ENCODE measurements at regions not wholly inside any gene's neighbourhood (a gene's known extent, or its start where the extent isn't known, plus 50 kb on each side); places are given as distances from the start of the nearest gene placed in this dataset.
A peak's percentile ranks its signal among the peaks of the same experiment; 100 is the strongest.
"Not testable (repeated sequence)": the region's sequence is repeated elsewhere in the genome, so short reads cannot be mapped to it uniquely, and the experiment has no call there.

DNA sequence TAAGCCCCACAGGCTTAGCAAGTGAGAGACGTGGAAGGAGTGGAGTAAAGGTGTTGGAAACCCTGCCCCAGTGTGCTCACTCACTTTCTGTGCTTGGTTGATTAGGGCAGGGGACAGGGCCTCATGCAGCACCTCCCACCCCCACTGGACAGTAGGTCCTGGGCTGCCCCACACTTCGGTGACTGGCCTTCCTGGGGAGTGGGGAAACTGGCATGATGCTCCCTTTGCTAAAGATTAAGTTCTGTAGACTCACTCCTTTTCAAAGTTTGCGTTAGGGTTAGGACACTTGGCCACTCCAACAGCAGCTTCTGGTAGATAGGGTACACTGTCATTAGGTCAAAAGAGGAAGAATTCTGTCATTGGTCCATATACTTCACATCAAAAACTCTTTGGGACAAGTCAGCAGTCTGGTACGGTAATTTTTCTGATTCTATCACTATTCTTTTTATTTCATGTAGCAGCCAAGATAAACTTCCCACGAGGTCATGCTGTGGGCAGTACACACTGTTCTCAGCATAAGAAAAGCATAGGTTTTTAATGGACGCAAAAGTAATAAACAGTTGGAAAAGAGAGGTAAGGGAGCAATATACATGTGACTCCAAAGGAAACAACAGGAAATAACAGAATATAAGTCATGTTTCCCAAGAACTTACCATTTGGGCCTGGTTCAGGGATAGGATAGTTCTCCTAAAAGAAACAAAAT is 106.6 kb upstream of the TERB2 start:
- DNase-seq (ENCODE audit: low read depth in 3 of 3), result not testable (repeated sequence)

DNA sequence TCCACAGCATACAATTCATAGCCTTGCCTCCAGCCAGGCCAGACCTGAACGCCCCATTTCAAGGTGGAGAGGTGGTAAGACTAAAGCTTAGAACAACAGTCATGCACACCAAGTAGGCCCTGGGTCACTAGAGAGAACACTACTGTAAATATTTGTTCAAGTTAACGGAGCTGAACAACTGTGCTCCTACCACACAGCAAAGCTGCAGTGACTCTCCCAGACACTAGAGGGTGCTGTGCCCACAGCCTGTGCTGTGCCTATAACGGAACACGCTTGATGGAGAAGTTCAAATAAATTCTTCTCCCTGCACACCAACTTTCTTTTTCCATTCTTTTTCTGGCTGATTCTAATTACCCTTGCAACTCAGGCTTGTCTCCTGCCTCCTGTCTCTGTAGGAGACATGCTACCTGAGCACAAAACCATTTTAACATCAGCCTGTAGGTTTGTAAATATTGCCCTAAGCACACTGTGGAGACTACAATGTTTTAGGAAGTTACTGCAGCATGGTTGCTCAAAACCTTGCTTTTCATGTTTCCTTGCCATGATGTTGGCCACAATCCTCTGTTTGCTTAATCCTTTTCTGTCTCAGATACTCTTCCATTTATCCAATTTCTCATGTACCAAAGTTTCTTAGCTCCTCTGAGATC is 103.1 kb upstream of the TERB2 start:
- peak; percentile 21 to 37 (median 33) for DNase-seq (ENCODE audit: low read depth in 3 of 3)

DNA sequence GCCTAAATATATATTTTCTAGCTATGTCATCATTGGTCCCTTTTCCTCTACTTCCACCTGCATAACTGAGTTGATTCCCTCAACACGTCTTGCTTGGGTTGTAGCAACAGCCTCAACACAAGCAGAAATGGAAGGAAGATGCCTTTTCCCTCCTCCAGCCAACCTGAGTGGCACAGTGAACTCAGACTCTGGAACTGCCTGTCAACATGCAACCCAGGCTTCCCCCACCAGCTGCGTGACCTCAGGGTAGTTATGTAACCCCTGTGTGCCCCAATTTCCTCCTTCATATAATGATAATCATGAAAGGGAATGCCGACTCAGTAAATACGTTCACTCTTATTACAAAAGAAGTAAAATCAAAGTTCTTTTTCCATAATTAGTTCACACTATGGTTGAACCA is 101.8 kb upstream of the TERB2 start:
- not testable (repeated sequence) for DNase-seq (ENCODE audit: low read depth in 3 of 3)

DNA sequence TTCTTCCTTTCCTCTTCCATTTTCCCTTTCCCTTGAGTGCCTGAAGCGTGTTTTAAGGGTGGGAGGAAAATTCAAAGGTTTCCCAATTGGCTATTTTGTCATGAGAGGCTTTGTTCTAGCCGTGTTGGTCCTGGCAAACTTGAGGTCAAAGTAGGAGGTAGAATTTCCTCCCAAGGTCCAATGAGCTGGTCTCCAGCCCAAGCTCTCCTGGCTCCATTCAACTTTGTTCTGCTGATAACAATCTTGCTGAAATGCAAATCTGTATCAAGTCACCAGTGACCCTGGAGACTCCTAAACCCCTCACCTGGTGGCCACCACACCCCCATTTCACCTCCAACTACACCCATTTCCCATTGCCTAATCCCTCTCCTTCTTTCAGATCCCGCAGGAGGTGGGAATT is 100.2 kb upstream of the TERB2 start:
- not testable (repeated sequence) for DNase-seq (ENCODE audit: low read depth in 3 of 3)

DNA sequence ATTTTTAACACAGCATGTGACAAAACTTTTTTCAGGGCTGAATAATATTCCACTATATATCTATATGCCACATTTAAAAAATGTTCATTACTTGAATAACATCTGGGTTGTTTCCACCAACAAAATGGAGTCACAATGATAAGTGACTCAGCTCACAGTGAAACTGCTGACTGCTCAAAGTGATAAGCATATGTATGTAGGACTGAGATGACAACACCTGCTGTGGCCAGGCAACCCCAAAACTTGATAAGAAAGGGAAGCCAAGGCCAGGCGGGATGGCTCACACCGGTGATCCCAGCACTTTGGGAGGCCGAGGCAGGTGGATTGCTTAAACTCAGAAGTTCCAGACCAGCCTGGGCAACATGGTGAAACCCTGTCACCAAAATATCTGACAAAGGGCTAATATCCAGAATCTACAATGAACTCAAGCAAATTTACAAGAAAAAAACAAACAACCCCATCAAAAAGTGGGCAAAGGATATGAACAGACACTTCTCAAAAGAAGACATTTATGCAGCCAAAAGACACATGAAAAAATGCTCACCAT is 99.2 kb upstream of the TERB2 start:
- not testable (repeated sequence) for DNase-seq (ENCODE audit: low read depth in 3 of 3)

DNA sequence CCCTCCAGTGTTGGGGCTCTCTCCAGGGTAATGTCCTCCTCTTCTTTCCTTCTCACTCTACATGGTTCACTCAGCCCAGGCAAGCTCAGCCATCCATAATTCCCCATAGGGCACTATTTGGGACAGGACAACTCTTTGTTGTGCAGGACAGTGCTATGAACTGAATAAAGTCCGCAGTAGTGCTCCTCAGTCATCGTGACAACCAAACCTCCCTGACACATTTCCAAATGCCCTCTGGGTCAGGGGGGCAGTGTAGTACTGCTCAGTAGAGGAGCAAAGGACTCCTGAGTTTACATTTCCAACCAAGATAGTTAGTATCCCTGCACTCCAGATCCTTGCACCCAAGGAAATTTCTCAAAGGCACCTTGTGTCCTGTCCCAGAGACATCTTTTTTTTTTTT is 97.4 kb upstream of the TERB2 start:
- DNase-seq (ENCODE audit: low read depth in 3 of 3), result not testable (repeated sequence)

DNA sequence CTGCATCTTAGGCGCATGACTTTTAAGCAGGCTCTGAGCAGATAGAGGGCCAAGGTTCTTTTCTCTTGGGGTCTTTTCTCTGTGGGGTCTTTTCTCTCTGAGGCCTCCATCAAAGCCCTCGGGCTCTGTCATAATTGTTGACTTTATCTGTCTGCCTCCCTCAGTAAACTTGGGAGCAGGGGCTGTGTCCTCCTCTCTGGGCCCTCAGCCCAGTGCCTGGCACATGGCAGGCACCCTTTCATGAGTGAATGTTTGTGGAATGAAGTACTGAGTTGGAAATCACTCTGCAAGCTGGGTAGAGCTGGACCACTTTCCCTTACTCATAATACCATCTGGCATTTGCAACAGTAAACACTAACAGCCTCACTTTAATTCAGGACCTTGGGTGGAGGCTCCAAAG is 96.3 kb upstream of the TERB2 start:
- not testable (repeated sequence) for DNase-seq (ENCODE audit: low read depth in 3 of 3)

DNA sequence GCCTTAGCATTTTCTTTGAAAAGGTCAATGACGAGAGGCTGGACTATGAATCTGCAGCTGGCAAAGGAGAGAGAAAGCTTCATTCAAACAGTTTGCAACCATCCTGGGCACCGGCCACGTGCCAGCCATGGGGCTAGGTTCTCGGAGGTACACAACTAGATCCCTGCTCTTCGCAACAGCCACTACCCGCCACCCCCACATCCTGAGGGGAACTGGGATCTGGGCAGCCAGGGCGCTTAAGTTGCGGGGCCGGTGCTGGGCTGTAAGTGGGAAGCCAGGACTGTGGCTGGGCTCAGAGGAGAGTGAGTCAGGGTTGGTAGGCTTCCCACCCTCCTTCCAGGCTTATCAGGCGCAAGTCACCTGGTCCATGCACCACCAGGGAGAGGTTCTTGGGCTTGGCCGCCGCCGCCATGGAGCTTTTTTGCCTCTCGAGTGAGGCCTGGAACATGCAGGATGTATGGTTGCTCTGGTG is 95.0 kb upstream of the TERB2 start:
- DNase-seq (ENCODE audit: low read depth in 3 of 3), result no peak

DNA sequence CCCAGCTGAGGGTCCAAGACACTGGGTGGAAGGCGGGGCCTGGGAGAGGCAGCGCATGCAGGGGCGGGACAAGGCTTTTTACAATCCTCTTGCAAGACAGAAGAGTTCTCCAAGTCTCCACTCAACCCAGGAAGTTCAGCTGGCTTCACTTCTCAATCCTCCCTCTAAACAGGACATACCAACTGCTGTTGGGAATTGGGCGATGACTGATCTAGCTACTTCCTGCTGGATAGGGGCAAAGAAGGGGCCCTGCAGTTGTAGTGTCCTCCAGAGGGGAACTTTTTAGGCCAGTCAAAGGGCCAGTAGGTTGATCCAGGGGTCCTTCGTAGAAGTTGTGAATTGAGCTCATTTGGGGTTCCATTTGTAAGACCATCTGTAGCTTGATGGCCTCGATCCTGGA is 94.6 kb upstream of the TERB2 start:
- no peak for DNase-seq (ENCODE audit: low read depth in 3 of 3)

DNA sequence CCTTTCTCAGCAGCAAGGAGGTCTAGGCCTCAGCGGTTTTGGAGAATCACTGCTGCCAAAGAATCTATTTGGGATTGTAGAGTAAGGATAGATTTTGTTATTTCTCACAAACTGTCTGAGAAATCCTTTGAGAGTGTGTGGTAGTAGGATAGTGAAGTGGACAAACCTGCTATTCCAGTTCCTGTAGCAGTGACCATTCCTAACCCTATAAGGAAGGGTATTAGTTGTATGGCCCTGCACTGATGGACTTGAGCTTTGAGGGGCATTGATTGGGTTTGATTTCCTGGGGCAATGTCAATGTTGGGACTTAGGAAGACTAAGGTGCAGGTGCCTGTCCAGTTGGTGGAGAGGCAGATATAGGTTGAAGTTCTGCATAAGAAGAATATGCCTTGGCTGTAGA is 93.6 kb upstream of the TERB2 start:
- DNase-seq (ENCODE audit: low read depth in 3 of 3), result not testable (repeated sequence)

DNA sequence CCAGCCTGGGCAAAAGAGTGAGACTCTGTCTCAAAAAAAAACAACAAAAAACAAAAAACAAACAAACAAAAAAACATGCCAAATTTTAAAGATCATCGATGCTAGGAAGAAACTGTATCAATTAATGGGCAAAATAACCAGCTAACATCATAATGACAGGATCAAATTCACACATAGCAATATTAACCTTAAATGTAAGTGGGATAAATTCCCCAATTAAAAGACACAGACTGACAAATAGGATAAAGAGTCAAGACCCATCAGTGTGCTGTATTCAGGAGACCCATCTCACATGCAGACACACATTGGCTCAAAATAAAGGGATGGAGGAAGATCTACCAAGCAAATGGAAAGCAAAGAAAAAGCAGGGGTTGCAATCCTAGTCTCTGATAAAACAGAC is 88.4 kb upstream of the TERB2 start:
- not testable (repeated sequence) for DNase-seq (ENCODE audit: low read depth in 3 of 3)

DNA sequence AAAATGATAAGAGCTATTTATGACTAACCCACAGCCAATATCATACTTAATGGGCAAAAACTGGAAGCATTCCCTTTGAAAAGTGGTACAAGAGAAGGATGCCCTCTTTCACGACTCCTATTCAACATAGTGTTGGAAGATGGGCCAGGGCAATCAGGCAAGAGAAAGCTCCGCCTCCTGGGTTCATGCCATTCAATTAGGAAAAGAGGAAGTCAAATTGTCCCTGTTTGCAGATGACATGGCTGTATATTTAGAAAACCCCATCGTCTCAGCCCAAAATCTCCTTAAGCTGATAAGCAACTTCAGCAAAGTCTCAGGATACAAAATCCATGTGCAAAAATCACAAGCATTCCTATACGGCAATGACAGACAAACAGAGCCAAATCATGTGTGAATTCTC is 86.4 kb upstream of the TERB2 start:
- DNase-seq (ENCODE audit: low read depth in 3 of 3), result not testable (repeated sequence)

DNA sequence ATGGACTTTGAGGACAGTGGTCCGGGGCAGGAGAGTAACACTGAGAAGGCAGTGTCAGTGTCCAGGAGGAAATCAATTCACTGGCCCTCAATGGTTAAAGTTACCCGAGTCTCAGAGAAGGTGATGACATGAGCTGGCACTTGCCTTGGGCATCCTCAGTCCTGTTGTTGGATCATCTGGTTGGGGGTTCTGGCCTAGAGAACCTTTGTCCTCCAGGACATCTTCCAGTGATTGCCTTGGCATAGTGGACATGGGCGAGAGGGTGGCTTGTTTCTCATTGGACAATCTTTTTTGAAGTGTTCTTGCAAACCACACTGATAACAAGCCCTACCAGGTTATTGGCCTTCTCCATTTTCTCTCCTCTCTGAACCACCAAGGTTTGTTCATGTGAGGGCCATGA is 83.4 kb upstream of the TERB2 start:
- DNase-seq (ENCODE audit: low read depth in 3 of 3), result no peak

DNA sequence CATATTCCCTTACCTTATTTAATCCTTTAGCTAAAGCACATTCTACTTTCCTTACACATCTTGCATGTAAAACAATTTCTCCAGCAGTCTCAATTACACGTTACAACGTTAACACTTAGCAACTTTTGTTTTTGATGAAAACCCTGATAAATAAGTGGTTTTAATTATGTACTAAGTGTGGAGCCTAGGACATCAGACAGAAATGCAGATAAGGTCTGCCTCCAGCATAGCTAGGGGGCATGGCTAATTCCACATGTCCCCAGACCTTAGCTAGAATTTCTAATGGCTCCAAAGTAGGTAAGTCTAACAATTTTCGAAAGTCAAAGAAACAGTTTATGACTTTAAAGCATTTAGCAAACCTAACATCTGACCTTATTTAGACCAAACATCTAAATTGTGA is 77.4 kb upstream of the TERB2 start:
- DNase-seq (ENCODE audit: low read depth in 3 of 3), result no peak

DNA sequence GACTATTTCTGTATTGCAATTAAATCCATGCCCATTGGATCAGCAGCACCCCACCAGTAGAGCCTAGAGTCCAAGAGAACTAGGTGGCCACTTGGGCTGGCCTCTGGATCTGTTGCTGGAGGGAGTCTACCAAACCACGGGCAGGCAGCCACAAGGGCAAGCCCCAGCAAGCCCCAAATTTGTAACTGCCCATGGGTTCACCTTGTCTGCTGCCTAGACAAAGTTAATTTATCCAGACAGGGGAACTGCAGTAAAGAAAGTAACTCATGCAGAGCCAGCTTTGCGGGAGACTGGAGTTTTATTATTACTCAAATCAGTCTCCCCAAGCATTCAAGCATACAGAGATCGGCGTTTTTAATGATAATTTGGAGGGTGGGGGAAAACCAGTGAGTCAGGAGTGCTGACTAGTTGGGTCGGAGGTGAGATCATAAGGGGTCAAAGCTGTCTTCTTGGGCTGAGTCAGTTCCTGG is 74.0 kb upstream of the TERB2 start:
- DNase-seq (ENCODE audit: low read depth in 3 of 3), result peak in 1 of 3 experiments; percentile 3

DNA sequence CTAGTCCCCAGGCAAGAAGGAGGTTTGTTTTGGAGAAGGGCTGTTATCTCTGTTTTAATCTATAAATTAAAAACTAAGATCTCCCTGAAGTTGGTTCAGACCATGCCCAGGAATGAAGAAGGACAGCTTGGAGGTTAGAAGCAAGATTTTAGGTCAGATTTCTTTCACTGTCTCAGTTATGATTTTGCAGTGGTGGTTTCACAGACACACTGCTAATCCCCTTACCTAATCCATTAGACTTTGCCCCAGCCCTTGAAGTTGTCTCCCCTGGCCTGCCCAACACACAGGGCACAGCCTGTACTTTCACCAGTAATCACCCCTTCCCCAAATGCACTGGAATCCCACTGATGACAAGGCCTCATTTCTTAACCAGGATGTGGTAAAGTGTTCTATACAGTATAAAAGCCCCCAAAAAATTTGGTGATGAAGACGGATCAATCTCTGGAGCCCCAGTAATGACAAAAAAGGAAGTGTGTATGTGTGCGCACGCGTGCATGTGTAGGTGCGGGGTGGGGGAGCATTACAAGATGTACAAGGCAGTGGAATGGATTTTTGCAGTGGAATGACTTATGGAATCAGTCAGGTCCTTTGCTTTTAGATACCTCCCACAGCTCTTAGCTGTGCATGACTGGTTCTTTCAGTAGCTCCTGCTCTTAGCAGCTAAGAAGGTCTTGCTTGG is 73.1 kb upstream of the TERB2 start:
- DNase-seq (ENCODE audit: low read depth in 3 of 3), result no peak

DNA sequence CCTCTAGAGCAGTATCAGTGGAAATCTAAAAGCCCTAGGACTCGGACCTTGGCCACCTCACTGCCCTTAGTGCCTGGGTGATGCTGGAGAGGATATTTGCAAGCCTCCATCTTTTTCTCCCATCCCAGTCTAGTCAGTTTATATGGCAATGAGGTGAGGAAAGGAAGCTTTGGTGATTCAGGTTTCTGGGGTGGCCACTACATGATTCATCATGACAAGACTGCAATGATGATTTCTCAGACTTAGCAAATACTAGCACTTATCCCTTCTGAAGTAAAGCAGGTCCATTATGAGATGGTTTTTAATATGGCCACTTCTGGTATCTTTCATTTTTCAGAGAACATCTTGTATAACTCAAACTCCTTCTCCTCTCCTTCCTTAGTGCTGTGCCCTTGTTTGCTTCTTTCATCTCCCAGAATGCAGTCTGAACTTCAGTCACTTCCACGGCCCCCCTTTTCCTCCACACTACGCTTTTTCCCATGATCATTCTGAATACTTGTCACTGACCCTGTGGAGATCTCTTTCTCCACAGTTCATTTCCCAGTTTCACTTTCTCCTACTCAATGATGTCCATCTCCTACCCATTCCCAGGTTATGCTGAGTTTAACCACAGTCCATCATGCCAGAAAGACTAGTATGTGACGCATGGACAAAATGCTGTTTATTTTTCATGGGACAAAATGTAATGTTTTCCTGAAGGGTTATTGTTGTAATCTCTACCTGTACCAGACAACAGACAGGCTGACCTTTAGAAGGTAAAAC is 57.4 kb upstream of the TERB2 start:
- not testable (repeated sequence) for DNase-seq (ENCODE audit: low read depth in 3 of 3)

DNA sequence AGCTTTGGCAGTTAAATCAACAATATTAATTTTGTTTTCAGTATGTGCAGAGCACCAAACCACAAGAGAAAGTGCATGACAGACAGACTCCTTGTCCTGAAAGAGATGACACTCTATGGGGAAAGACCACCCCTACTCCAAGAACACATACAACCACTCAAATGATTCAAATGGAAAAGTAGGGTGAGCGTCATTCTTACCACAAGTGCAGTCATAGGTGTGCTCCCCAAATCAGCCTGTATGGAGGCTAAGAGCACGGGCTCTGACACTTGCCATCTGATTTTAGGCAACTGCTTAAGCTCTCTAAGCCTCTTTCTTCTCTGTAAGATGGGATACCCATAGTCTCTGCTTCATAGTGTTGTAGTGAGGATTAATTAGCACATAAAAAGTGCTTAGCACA is 56.7 kb upstream of the TERB2 start:
- not testable (repeated sequence) for DNase-seq (ENCODE audit: low read depth in 3 of 3)

DNA sequence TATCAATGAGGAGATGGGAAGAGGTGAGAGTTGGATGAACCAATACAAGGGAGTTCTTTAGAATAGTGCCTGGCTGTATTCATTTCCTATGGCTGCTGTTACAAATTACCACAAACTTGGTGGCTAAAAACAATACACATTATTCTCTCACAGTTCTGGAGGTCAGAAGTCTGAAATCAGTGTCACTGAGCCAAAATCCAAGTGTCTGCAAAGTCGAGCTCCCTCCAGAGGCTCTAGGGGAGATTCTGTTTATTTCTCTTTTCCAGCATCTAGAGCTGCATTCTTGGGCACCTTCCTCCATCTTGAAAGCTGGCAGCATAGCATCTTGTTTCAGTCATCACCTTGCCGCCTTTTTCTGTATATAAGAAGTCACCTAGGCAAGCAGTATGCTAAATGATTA is 55.7 kb upstream of the TERB2 start:
- DNase-seq (ENCODE audit: low read depth in 3 of 3), result not testable (repeated sequence)

DNA sequence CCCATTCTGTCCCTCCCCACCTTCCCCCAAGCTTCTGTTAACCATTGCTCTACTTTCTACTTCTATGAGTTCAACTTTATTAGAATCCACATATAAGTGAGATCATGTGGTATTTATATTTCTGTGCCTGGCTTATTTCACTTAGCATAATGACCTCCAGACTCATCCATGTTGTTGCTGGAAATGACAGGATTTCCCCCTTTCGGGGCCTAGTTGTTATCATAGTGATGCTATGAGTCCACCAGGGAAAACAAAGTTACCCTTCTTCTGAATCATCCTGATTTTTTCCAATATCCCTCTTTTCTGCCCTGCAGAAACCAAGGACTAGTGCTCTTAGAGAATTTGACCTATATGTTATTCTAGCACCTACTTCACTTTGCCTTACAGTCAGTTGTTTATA is 53.2 kb upstream of the TERB2 start:
- DNase-seq (ENCODE audit: low read depth in 3 of 3), result not testable (repeated sequence)

DNA sequence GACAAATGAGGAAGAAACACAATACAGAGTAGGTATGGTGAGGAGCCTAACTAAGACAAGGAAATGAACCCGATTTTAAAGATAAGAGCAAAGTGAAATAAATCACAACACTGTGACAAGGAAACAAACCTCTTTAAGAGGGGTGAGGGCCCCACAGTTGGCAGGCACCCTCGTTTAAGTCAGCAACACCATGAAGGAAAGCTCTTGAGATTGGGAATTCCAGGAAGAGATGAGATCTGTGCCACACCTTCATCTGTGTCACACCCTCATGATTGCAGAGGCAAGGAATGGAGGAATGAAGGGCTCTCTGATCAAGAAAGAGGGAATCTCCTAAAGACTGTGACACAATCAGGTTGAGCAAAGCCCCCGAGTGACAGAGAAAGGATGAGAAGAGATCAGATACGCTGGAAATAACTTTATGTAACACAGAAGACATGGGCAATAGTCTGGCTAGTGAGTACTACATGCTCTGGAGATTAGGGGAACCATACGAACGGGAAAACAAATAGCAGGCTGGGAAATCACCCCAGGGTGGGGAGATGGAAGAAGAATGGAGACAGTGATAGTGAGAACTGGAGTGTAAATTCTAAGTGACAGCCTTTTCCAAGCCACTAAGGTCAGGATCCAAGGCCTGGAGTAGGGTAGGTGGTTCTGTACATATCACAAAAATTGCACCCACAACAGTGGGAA is 51.7 kb upstream of the TERB2 start:
- not testable (repeated sequence) for DNase-seq (ENCODE audit: low read depth in 3 of 3)

Measured in stimulated activated CD4-positive, alpha-beta T cell treated with anti-CD3 and anti-CD28 coated beads, TNF-alpha, amount 100 ng/mL, for 4 hours (primary cell).